Hematopoietic multipotent progenitor cell treated with erythropoietin and hydrocortisone succinate and interleukin-3 and kit ligand, for 15 days (in vitro differentiated cells): ENCODE measurements at regions not wholly inside any gene's neighbourhood (a gene's known extent, or its start where the extent isn't known, plus 50 kb on each side); places are given as distances from the start of the nearest gene placed in this dataset.
"Not testable (repeated sequence)": the region's sequence is repeated elsewhere in the genome, so short reads cannot be mapped to it uniquely, and the experiment has no call there.

ENCODE experiments used
- DNase-seq: peaks from one replicate; pipeline ENCODE4 v3.0.0-alpha.2; 2015; ENCODE audit warnings: low spot score

- no peak for DNase-seq
Measured at GRCh38 chr5:136924490-136924889, 559.1 kb upstream of the TRPC7 start.

GRCh38 chr5:136910625-136911024, 545.3 kb upstream of the TRPC7 start:
- no peak for DNase-seq

- DNase-seq, result no peak
Measured at GRCh38 chr5:136909906-136910305, 544.6 kb upstream of the TRPC7 start.

GRCh38 chr5:136907371-136907770, 542.0 kb upstream of the TRPC7 start:
- DNase-seq, result no peak

- DNase-seq, result no peak
Measured at GRCh38 chr5:136906545-136906944, 541.2 kb upstream of the TRPC7 start.

GRCh38 chr5:136905571-136905970, 540.2 kb upstream of the TRPC7 start:
- no peak for DNase-seq

GRCh38 chr5:136894070-136894469, 528.7 kb upstream of the TRPC7 start:
- DNase-seq, result no peak

GRCh38 chr5:136892000-136892399, 526.7 kb upstream of the TRPC7 start:
- no peak for DNase-seq

GRCh38 chr5:136891175-136891972, 526.0 kb upstream of the TRPC7 start:
- no peak for DNase-seq

- no peak for DNase-seq
Measured at GRCh38 chr5:136890431-136891148, 525.2 kb upstream of the TRPC7 start.

GRCh38 chr5:136886608-136887007, 521.3 kb upstream of the TRPC7 start:
- DNase-seq, result no peak

GRCh38 chr5:136864960-136865359, 499.6 kb upstream of the TRPC7 start:
- no peak for DNase-seq

GRCh38 chr5:136856648-136857047, 491.3 kb upstream of the TRPC7 start:
- no peak for DNase-seq

- DNase-seq, result no peak
Measured at GRCh38 chr5:136853971-136854370, 488.6 kb upstream of the TRPC7 start.

GRCh38 chr5:136840601-136841000, 475.3 kb upstream of the TRPC7 start:
- no peak for DNase-seq

- DNase-seq, result no peak
Measured at GRCh38 chr5:136836093-136836492, 470.7 kb upstream of the TRPC7 start.

- DNase-seq, result no peak
Measured at GRCh38 chr5:136820848-136821247, 455.5 kb upstream of the TRPC7 start.

- DNase-seq, result no peak
Measured at GRCh38 chr5:136819526-136820302, 454.4 kb upstream of the TRPC7 start.

- no peak for DNase-seq
Measured at GRCh38 chr5:136816327-136816726, 451.0 kb upstream of the TRPC7 start.

- no peak for DNase-seq
Measured at GRCh38 chr5:136814619-136815378, 449.5 kb upstream of the TRPC7 start.

GRCh38 chr5:136812270-136812669, 446.9 kb upstream of the TRPC7 start:
- not testable (repeated sequence) for DNase-seq

- DNase-seq, result no peak
Measured at GRCh38 chr5:136811551-136811950, 446.2 kb upstream of the TRPC7 start.
